Heart left ventricle (tissue), 13 donors: ENCODE measurements at regions not wholly inside any gene's neighbourhood (a gene's known extent, or its start where the extent isn't known, plus 50 kb on each side); places are given as distances from the start of the nearest gene placed in this dataset.

ENCODE experiments used
- CTCF ChIP-seq, 12 donors: fragments of 200-600 bp; sonication (generic) in 4 of 12; IDR thresholded peaks; one replicate each; pipeline versions ENCODE4 v1.5.0 to v1.8.0; 2018 to 2022; ENCODE audit warnings: antibody characterized with exemption in 12 of 12, mild to moderate bottlenecking in 5 of 12
- POLR2A ChIP-seq, 2 donors: fragments of 450-650 bp; IDR thresholded peaks; one replicate each; pipeline ENCODE4 v1.6.1; 2017; ENCODE audit warnings: antibody characterized with exemption in 2 of 2, mild to moderate bottlenecking in 2 of 2, moderate library complexity in 2 of 2
- donor health status: ischemic (EF 13 %, LVEDD 7.1; RV severe dilation, severe dysfunction).
- donor health status: DM: no; HTN: yes; CAD: no.
- donor health status: DM: no; HTN: no; CAD: no.
- donor health status: ischemic (EF 25% LVEDD 6.9; RV normal size, moderate dysfunction).
- donor health status: ischemic (EF 25% LVEDD 5.7; RV mildly dilated, moderate dysfunction).
- donor health status: ischemic (EF 35%, LVEDD 5.7; RV mildly dilated, moderate dysfunction).
- donor health status: nonischemic (EF 11% LVEDD 7.7; RV severe dilation, severe dysfunction).
- donor health status: DM: yes; HTN: yes; CAD: no.
- donor health status: PGD.
- donor health status: ischemic (EF 29% LVEDD 5.4; RV normal size, mild dysfunction).
- donor health status: nonischemic (EF 23%, LVEDD 6.1; RV moderate dilation, normal function).

- TF ChIP-seq CTCF (IDR thresholded peaks at IDR 0.05), result no peak
- TF ChIP-seq POLR2A (IDR thresholded peaks at IDR 0.05), result no peak
Measured at GRCh38 chr7:21076054-21076453, 289.4 kb upstream of the SP8 start.
